Activated CD8-positive, alpha-beta T cell treated with anti-CD3 and anti-CD28 coated beads for 36 hours (primary cell): ENCODE measurements at regions not wholly inside any gene's neighbourhood (a gene's known extent, or its start where the extent isn't known, plus 50 kb on each side); places are given as distances from the start of the nearest gene placed in this dataset.

Source experiments
- ATAC-seq: fragments of 200-7000 bp; cut with Tn5 transposase; one replicate; pipeline ENCODE4 v1.10.0; 2021; ENCODE audit warnings: mild to moderate bottlenecking, moderate library complexity
- CTCF ChIA-PET: fragments of 350-600 bp; sonication (Branson Sonifier 250); formaldehyde crosslinking; loops from one replicate; lab custom pipeline; 2021; ENCODE audit warnings: antibody characterized with exemption; lab: Charles Lee
- POLR2A ChIA-PET: fragments of 350-600 bp; sonication (Branson Sonifier 250); formaldehyde crosslinking; loops from one replicate; lab custom pipeline; 2021; ENCODE audit warnings: antibody characterized with exemption; lab: Charles Lee
- DNase-seq: peaks from one replicate; pipeline ENCODE4 v3.0.0-alpha.2; 2020
- H3K27ac Mint-ChIP-seq: one replicate; pipeline ENCODE4 v1.8.0; 2021; ENCODE audit warnings: mild to moderate bottlenecking, mixed read lengths
- H3K27me3 Mint-ChIP-seq: one replicate; pipeline ENCODE4 v1.8.0; 2021; ENCODE audit warnings: mixed read lengths
- H3K36me3 Mint-ChIP-seq: one replicate; pipeline ENCODE4 v1.8.0; 2021; ENCODE audit warnings: low read depth, mixed read lengths
- H3K4me1 Mint-ChIP-seq: one replicate; pipeline ENCODE4 v1.8.0; 2021; ENCODE audit warnings: low read depth, mixed read lengths
- H3K4me3 Mint-ChIP-seq: one replicate; pipeline ENCODE4 v1.8.0; 2021; ENCODE audit warnings: mild to moderate bottlenecking, moderate library complexity, mixed read lengths
- H3K9me3 Mint-ChIP-seq: one replicate; pipeline ENCODE4 v1.8.0; 2021; ENCODE audit warnings: mixed read lengths
- intact Hi-C: fragments of 100-400 bp; cut with micrococcal nuclease; formaldehyde crosslinking; loops from one replicate; pipeline ENCODE4 v1.10.0; 2022
- TF ChIP-seq, protein P1 (sequence below): fragments of 200-600 bp; IDR thresholded peaks from one replicate; pipeline ENCODE4 v1.8.0; 2022; ENCODE audit warnings: antibody characterized with exemption, mild to moderate bottlenecking

- ChIA-PET POLR2A (no interaction called here), CTCF (no interaction called here)
- H3K27me3 Mint-ChIP-seq: no peaks in the 10 kb centered on the region
- no peak overlapping the region for H3K27ac Mint-ChIP-seq
- H3K9me3 Mint-ChIP-seq: peaks cover 2% of the 10 kb centered on the region
- no peak for ATAC-seq
- H3K36me3 Mint-ChIP-seq: no peaks in the 10 kb centered on the region
- no peaks in the 10 kb centered on the region for H3K4me1 Mint-ChIP-seq
- TF ChIP-seq, protein P1, sequence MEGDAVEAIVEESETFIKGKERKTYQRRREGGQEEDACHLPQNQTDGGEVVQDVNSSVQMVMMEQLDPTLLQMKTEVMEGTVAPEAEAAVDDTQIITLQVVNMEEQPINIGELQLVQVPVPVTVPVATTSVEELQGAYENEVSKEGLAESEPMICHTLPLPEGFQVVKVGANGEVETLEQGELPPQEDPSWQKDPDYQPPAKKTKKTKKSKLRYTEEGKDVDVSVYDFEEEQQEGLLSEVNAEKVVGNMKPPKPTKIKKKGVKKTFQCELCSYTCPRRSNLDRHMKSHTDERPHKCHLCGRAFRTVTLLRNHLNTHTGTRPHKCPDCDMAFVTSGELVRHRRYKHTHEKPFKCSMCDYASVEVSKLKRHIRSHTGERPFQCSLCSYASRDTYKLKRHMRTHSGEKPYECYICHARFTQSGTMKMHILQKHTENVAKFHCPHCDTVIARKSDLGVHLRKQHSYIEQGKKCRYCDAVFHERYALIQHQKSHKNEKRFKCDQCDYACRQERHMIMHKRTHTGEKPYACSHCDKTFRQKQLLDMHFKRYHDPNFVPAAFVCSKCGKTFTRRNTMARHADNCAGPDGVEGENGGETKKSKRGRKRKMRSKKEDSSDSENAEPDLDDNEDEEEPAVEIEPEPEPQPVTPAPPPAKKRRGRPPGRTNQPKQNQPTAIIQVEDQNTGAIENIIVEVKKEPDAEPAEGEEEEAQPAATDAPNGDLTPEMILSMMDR: no peak
- DNase-seq: no peak
- no peak overlapping the region for H3K4me3 Mint-ChIP-seq
- intact Hi-C loops: no loop called here
These were observed 284.7 kb upstream of the CITED2 start for GRCh38 chr6:139659196-139659595.

GRCh38 chr6:139657119-139657518 is 282.7 kb upstream of the CITED2 start:
- no peaks in the 10 kb centered on the region for H3K4me1 Mint-ChIP-seq
- ATAC-seq (no peak), DNase-seq (no peak)
- no peak overlapping the region for H3K27ac Mint-ChIP-seq
- H3K36me3 Mint-ChIP-seq: no peaks in the 10 kb centered on the region
- CTCF ChIA-PET: no interaction called here
- H3K4me3 Mint-ChIP-seq: no peak overlapping the region
- no peaks in the 10 kb centered on the region for H3K27me3 Mint-ChIP-seq
- H3K9me3 Mint-ChIP-seq: no peaks in the 10 kb centered on the region
- TF ChIP-seq, protein P1: no peak
- intact Hi-C loops: no loop called here
- POLR2A ChIA-PET: no interaction called here

- TF ChIP-seq, protein P1: no peak
- Mint-ChIP-seq H3K4me3 (no peak overlapping the region), H3K27ac (no peak overlapping the region), H3K27me3 (no peaks in the 10 kb centered on the region), H3K9me3 (no peaks in the 10 kb centered on the region), H3K36me3 (no peaks in the 10 kb centered on the region), H3K4me1 (no peaks in the 10 kb centered on the region)
- ChIA-PET POLR2A (interaction anchor here (0.6 kb wide), 1 partner anchor 846 kb away, joined by 3 read pairs; no protein-coding TSS in a partner anchor), CTCF (no interaction called here)
- DNase-seq (no peak), ATAC-seq (no peak)
- intact Hi-C loops: no loop called here
These were observed 281.6 kb upstream of the CITED2 start for GRCh38 chr6:139655783-139656705.

- intact Hi-C loops: no loop called here
- Mint-ChIP-seq H3K36me3 (no peaks in the 10 kb centered on the region), H3K27me3 (no peaks in the 10 kb centered on the region), H3K4me3 (no peak overlapping the region), H3K9me3 (no peaks in the 10 kb centered on the region), H3K27ac (no peak overlapping the region), H3K4me1 (no peaks in the 10 kb centered on the region)
- no peak for ATAC-seq
- TF ChIP-seq, protein P1: no peak
- no peak for DNase-seq
- ChIA-PET CTCF (no interaction called here), POLR2A (no interaction called here)
These were observed 280.7 kb upstream of the CITED2 start for GRCh38 chr6:139654888-139655782.
